ENCODE measurements at regions not wholly inside any gene's neighbourhood (a gene's known extent, or its start where the extent isn't known, plus 50 kb on each side); places are given as distances from the start of the nearest gene placed in this dataset.

DNA sequence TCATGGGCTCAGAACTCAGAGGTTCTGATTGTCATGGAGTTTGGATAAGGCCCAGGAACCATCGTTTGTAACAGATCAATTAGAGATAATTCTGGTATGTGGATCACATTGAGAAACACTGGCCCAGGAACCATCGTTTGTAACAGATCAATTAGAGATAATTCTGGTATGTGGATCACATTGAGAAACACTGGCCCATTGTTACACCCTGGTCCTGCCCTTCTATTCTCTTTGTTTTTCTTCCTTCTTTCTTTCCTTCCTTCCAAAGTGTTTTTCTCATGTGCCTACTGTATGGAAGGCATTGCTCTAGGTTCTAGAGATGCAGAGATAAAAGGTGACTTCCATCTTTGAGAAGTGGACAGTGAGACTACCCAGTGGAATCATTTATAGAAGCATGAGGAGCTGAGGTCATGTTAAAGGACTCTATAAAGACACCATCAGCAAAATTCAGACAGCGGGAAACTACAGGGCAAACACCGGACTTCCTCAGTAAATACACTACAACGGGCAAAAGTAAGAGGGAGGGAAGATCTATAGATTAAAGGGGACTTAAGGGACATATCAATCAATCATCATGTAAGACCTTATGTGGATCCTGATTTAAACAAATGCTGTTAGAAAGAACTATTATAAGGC lies 153.8 kb downstream of the UNC5CL start:
- H3K27me3 ChIP-seq (replicated peaks; ENCODE audit: control insufficient read depth, insufficient read depth, low read length) = peaks cover 1% of the 10 kb centered on the region
- no peaks in the 10 kb centered on the region for H3K36me3 ChIP-seq (ENCODE audit: control insufficient read depth, insufficient read depth, low read length)
- TF ChIP-seq, protein P1, sequence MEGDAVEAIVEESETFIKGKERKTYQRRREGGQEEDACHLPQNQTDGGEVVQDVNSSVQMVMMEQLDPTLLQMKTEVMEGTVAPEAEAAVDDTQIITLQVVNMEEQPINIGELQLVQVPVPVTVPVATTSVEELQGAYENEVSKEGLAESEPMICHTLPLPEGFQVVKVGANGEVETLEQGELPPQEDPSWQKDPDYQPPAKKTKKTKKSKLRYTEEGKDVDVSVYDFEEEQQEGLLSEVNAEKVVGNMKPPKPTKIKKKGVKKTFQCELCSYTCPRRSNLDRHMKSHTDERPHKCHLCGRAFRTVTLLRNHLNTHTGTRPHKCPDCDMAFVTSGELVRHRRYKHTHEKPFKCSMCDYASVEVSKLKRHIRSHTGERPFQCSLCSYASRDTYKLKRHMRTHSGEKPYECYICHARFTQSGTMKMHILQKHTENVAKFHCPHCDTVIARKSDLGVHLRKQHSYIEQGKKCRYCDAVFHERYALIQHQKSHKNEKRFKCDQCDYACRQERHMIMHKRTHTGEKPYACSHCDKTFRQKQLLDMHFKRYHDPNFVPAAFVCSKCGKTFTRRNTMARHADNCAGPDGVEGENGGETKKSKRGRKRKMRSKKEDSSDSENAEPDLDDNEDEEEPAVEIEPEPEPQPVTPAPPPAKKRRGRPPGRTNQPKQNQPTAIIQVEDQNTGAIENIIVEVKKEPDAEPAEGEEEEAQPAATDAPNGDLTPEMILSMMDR (IDR thresholded peaks at IDR 0.05; ENCODE audit: insufficient read depth, low read length, poor library complexity, severe bottlenecking) = no peak
- no peak for DNase-seq (ENCODE audit: extremely low read depth, insufficient read length)
- H3K4me3 ChIP-seq (replicated peaks; ENCODE audit: low read depth, low read length) = no peak overlapping the region

DNA sequence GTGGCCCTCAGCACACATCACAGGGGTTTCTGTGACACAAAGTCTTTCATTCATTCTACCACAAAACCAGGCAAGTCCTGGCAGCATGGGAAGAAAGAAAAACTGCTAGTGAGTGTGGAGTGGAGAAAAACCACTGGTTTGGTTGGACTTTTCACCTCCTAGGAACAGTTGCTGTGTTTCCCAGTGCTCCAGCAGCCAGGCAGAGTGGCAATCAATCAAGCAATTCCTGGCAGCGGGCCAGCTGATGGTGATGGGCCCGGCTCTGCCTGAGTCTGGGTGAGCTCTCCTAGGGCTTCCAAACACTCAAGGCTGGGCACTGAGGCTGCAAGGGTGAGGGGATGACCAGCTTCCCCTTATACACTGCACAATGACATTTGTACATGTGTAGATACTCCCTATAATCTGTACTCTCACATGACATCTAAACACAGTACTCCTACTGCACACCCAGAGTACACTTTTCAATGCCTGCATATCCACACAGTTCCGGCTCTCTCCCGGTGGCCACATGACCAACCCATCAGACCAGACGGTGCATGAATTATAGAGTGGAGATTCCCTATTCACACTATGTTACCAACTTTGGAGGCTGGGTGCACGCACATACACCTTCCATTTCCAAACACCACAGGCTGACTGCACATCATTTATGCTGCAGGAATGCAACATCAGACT lies 156.6 kb downstream of the UNC5CL start:
- TF ChIP-seq, protein P1 (IDR thresholded peaks at IDR 0.05; ENCODE audit: insufficient read depth, low read length, poor library complexity, severe bottlenecking) = no peak
- DNase-seq (ENCODE audit: extremely low read depth, insufficient read length) = no peak

DNA sequence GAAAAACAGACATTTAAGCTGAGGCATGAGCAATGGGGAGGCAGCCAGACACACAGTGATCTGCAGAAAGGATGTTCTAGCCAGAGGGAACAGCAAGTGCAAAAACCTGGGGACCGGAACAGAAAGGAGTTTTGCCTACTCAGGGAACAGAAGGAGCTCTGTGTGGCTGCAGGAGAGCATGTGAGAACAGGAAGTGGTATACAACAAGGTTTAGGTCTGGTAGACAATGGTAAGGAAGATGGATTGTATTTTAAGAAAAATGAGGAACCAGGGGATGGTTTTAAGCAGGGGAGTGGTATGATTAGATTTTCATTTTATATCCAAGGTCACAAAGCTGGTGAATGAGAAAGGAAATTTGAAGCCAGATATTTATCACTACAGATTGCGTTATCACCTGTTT lies 157.5 kb downstream of the UNC5CL start:
- Histone ChIP-seq H3K4me3 (replicated peaks; ENCODE audit: low read depth, low read length) (no peak overlapping the region), H3K36me3 (ENCODE audit: control insufficient read depth, insufficient read depth, low read length) (no peaks in the 10 kb centered on the region), H3K27me3 (replicated peaks; ENCODE audit: control insufficient read depth, insufficient read depth, low read length) (no peaks in the 10 kb centered on the region; the same call in none of the 2 replicates)
- DNase-seq (ENCODE audit: extremely low read depth, insufficient read length) = no peak
- TF ChIP-seq, protein P1 (IDR thresholded peaks at IDR 0.05; ENCODE audit: insufficient read depth, low read length, poor library complexity, severe bottlenecking) = no peak

More for the DNA sequence above, 156.6 kb downstream of the UNC5CL start:
- Histone ChIP-seq H3K27me3 (replicated peaks; ENCODE audit: control insufficient read depth, insufficient read depth, low read length) (no peaks in the 10 kb centered on the region; the same call in none of the 2 replicates), H3K4me3 (replicated peaks; ENCODE audit: low read depth, low read length) (no peak overlapping the region), H3K36me3 (ENCODE audit: control insufficient read depth, insufficient read depth, low read length) (no peaks in the 10 kb centered on the region)

DNA sequence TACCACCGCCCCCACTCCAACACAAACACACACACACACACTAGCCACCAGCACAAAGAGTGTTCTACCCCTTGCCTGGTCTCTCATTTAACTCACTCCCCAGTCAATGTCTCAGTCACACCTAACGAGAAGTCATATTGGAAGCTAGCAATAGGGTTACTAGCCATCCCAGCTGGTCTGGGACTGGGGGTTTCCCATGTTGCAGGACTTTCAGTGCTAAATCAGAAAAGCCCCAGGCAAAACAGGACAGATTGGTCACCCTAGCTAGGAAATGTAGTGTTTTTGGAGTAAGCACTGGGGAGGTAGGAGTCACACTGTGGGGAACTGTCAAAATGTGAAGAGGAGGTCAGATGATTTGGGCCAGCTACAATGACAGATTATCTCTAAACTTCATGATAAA lies 158.1 kb downstream of the UNC5CL start:
- Histone ChIP-seq H3K4me3 (replicated peaks; ENCODE audit: low read depth, low read length) (no peak overlapping the region), H3K36me3 (ENCODE audit: control insufficient read depth, insufficient read depth, low read length) (no peaks in the 10 kb centered on the region), H3K27me3 (replicated peaks; ENCODE audit: control insufficient read depth, insufficient read depth, low read length) (no peaks in the 10 kb centered on the region; the same call in none of the 2 replicates)
- TF ChIP-seq, protein P1 (IDR thresholded peaks at IDR 0.05; ENCODE audit: insufficient read depth, low read length, poor library complexity, severe bottlenecking) = no peak
- no peak for DNase-seq (ENCODE audit: extremely low read depth, insufficient read length)

DNA sequence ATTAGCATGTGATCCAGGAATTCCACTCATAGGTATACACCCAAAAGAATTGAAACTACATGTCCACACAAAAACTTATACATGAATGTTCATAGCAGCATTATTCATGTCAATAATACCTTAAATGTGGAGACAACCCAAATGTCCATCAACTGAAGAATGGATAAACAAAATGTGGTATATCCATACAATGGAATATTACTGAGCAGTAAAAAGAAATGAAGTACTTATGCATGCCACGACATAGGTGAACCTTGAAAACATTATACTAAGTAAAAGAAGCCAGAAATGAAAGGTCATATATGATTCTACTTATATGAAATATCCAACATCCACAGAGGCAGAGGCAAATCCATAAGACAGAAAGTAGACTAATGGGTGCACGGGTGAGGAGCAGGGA lies 159.9 kb downstream of the UNC5CL start:
- no peaks in the 10 kb centered on the region for H3K36me3 ChIP-seq (ENCODE audit: control insufficient read depth, insufficient read depth, low read length)
- no peaks in the 10 kb centered on the region; the same call in none of the 2 replicates for H3K27me3 ChIP-seq (replicated peaks; ENCODE audit: control insufficient read depth, insufficient read depth, low read length)
- H3K4me3 ChIP-seq (replicated peaks; ENCODE audit: low read depth, low read length) = no peak overlapping the region
- no peak for DNase-seq (ENCODE audit: extremely low read depth, insufficient read length)
- TF ChIP-seq, protein P1 (IDR thresholded peaks at IDR 0.05; ENCODE audit: insufficient read depth, low read length, poor library complexity, severe bottlenecking) = no peak

All from GM06990 (cell line).